GM19099 (cell line): ENCODE measurements at regions not wholly inside any gene's neighbourhood (a gene's known extent, or its start where the extent isn't known, plus 50 kb on each side); places are given as distances from the start of the nearest gene placed in this dataset.

Experiments used
- POLR2A ChIP-seq: IDR thresholded peaks from 3 replicates; pipeline ENCODE4 v1.6.1; 2011; ENCODE audit warnings: low read depth; ENCODE audit not compliant: insufficient read length; ENCODE audit errors: extremely low read depth

DNA sequence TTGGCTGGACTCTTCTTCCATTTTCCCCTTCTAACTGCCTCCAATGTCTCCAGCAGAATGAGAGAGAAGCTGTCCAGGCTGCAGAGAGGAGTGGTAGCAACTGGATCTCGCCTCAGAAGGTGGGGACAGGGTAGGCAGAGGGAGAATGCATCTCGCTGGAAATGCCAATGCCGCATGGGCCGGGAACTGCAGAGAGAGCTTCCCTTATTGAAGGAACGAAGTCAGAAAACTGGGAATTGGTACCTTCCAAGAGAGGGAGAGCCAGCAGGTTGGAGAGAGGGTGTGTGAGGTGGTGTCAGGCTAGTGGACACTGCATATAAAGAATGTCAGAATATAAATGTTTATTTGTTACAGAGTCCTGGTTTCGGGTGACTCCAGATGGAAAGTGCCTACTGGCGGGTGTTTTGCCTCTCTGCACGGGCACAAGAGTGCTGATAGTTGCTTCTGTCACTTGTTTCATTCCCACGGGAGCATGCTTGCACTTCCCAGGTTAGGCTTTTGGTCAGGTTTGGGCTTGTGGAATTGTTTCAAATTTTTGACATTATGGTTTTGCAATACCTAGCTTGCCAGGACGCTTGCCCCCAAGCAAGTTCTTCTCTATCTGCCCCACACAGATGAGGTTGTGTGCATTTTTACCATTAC, 156.8 kb upstream of the STS start:
- no peak for TF ChIP-seq POLR2A

DNA sequence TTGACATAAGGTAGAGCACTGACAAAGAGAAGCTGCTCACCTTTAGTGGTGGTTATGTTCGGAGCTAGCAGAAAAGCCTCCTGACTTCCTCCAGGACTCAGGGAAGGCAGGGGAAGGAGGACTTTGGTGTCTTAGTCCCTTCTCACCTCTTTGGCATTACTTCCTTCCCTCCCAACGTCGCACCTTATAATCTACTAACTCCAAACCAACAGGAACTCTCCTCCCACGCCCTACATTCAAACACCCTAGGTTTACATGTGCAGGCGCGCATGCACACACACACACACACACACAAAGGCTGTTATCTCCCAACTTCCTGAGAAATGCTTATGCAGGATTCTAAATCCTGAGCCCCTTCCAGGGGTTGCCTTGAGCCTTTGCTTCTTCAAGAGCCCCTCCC, 157.7 kb upstream of the STS start:
- no peak for TF ChIP-seq POLR2A

DNA sequence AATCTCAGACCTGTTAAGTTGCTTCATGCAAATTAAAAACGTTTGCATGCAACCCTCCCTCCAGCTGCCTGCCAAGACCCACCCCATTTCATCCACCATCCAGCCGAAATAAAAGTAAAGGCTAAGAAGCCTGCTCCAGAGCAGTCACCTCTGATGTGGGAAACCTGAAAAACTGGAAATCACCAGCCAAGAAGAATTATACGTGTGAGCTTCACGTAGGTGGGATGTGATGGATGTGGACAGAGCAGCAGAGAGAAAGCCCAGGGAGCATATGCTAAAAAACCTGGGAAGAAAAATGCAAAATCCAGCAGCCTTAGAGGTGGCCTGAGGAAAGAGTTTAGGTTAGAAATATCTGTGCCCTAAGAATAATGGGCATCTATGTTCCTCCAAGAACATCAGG, 160.6 kb upstream of the STS start:
- TF ChIP-seq POLR2A = no peak

DNA sequence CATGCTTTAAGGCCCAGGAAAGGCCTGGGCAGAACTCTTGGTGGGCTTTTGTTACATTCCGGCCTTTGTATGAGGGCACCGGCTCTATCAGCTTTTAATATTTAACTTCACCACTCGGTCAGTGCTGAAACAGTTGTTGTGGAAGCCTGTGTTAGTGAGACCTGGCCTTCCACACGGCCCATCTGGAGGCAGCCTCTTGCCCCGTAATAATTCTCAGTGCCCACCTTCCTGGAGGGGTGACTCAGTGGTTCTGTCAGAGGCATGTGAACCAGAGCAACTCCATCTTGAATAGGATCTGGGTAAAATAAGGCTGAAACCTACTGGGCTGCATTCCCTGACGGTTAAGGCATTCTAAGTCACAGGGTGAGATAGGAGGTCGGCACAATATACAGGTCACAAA, 162.0 kb upstream of the STS start:
- TF ChIP-seq POLR2A = no peak

DNA sequence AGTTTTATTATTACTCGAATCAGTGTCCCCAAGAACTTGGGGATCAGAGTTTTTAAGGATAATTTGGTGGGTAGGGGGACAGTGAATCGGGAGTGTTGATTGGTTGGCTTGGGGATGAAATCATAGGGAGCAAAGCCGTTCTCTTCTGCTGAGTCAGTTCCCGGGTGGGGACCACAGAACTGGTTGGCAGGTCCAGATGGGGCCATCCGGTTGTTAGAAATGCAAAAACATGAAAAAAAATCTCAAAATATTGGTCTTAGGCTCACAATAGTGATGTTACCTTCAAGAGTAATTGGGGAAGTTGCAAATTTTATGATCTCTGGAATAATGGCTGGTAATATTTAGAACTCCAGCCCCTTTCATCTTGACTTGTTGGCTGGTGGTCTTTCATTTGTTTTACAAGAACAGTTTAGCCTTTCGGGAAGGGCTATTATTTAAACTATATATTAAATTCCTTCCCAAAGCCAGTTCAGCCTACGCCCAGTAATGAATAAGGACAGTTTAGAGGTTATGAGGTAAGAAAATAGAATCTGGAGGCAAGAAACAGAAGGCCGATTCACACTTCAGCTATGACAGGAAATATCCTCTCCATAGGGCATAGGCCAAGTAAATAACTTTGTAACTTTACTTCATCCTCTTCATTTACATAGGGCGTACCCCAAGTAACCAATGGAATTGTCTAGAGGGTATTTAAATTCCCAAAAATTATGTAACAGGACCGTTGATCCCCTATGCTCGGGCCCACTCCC, 164.1 kb upstream of the STS start:
- no peak for TF ChIP-seq POLR2A

DNA sequence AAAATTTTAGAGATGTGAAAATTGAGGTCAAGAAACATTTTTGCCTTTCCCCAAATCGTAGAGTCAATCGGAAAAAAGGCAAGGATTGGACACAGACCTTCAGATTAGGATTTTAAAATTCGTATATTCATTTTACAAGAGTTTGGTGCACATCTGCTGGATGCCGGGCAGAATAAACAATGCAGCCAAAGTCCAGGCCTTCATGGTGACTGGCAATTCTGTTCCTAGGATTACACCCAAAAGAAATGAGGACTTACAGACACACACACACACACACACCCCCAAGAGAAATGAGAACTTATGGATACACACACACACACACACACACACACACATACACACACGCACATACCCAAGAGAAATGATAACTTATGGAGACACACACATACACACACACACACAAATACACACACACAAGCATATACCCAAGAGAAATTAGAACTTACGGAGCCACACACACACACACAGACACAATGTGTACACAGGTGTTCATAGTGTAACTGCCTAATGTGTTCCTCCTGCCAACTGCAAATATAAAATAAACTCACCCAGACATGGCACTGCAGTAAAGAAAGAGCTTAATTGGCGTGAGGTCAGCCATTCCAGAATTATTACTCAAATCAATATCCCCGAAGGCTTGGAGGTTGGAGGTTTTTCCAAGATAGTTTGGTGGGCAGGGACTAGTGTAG, 165.7 kb upstream of the STS start:
- no peak for TF ChIP-seq POLR2A

DNA sequence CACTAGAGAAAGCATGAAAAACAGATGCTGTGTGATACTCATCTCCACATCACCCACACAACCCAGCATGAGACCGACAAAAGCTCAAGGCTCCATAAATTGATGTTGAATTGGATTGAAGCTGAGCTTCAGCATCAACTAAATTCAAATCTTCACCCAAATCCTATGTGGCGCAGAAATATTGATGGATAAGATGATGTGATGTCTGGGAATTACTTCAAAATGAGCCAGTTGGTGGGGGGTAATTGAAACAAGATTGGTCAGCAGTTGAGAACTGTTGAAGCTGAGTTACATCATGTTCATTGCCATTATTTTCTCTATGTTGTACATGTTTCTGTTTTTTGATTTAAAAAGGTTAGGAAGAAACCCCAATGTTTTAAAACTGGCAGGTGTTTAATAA, 166.5 kb upstream of the STS start:
- no peak for TF ChIP-seq POLR2A

DNA sequence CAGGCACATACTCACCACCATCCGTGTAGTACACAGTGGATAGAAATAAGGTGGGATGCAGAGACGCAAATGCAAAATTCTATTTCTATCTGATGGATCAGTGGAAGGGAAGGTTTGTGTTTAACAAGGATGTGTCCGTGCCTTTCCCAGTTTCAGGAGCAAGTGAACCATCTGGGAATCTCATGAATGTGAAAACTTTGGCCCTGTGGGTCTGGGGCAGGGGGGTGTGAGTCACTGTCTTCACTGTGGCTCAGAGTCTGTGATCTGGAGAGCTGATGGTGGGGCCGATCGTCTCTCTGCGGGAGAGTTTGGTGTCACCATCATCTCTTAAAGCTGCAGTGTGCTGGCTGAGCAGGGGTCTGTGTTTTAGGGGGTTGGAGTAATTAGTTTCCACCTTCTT, 179.3 kb upstream of the STS start:
- TF ChIP-seq POLR2A = no peak

DNA sequence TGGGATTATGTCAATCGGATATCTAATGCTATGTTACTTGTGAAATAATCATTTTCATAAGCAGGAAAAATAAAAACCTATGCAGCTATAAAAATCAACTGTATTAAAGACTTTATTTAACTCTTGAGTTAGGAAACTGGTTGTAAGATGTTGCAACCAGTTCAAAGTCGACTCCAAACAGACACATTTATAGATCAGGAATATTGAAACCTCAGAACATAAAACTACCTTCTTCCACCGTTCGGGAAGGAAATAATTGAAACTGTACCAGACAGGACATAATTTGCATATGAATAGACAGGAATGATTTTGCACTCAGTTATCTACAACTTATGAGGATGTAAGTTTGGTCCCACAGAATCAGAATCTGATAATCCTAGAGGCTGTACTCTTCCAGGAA, 181.8 kb upstream of the STS start:
- TF ChIP-seq POLR2A = no peak

DNA sequence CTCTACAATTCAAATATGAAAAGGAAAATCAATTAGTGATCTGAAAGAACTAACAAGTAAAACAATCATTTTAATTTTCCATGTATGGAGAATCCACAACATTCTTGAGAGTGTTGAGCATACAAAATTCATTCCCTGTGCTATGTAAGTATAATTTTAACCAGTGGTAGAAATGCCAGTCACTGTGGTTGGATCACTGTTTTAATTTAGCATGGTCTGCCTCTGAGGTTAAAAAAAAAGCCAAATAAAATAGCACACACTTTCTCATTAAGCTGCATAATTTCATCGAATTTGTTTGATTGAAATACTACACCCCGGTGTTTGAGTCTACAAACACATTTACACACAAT, 185.5 kb upstream of the STS start:
- no peak for TF ChIP-seq POLR2A

DNA sequence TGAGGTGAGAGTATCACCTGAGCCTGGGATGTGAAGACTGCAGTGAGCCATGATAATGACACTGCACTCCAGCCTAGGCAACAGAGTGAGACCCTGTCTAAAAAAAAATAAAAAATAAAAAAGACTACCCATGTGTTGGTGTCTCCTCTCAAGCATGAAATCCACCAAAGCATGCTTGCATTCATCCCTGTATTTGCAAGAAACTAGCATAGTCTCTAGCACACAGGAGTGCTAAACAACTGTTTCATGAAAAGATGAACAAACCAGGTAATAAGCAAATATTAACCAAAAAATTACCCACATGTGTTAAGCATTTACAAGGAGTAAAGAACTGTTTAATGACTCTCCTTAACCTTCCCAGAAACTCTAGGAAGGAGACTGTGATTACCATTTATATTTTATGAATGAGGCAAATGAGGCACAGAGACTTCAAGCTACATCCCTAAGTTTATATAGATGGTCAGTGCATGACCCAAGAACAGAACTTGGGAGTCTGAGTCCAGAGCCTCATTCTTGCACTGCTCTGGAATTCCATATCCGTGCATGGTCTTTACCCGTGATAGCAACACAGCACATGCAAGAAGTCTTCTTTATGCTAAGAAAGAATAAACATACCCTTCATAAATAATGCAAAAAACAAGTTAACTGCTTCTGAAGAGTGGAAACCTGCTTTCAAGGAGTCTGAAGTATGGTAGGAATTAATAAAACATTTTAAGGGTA, 186.1 kb upstream of the STS start:
- no peak for TF ChIP-seq POLR2A

DNA sequence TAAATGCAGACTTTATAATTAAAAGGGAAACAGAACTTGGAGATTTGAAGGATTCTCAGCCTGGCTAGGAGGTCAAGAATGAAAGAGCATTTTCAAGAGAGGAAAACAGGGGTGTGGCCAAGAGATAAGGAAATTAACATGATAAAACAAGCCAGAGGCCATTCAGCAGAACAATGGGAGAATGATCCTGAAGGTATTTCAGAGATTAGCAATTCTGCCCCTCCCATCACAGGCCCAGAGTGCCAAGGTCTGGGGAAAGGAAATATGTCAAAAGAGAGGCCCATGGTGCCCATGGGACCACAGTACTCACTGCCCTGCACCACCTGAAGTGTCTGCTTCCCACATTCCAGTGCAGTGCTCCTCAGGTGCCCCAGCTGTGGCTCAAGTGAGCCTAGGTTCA, 188.5 kb upstream of the STS start:
- TF ChIP-seq POLR2A = no peak

DNA sequence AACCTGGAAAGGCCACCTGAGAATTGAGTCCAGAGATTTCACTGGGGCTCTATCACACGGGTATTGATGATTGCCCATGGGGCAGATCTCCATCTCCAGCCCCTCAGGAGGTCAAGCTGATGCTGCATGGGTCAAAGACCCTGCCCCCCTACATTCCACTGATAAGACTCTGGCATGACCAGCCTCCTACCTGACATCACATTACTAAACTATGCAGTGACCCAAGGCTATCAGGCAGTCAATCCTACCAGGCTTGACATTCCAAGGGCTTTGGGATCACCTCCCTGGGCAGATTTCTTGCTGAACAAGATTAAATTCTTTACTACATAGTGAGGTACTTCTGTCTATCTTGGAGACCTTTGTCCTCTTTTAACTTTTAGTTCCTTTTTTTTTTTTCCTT, 192.7 kb upstream of the STS start:
- TF ChIP-seq POLR2A = no peak

DNA sequence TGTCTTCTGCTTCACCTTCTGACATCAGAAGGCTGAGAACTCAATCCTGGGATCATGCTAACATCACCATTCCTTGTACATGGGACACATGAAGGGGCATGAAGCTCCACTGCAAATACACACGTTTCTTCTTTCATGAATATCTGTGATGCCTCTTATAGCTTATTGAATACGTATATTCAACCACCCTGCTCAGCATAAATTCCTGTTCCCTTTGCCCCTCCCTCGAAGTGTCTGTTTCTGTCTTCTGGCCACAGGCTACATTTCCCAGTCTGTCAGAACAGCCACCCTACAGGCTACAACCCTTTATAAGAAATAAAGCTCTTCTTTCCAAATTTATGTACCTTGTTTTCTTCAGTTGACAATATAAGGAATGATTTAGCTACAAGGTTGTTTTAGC, 201.3 kb upstream of the STS start:
- TF ChIP-seq POLR2A = no peak

DNA sequence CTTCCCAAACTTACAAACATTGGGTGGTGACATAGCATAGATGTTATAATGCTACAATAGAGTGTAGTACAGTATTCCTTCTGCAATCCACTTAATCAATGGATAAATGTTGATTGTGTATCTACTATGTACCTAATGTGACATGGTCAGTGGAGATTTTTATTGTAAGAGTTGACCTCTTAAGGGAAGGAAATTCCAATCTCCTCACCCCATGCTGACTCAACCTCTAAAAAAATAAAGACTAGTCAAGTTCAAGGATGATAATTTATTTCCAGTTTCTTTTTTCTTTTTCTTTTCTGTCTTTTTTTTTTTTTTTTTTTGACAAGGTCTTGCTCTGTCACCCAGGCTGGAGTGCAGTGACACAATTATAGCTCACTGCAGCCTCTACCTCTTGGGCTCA, 206.5 kb upstream of the STS start:
- TF ChIP-seq POLR2A = no peak
